Activated CD4-positive, alpha-beta T cell treated with anti-CD3 and anti-CD28 coated beads, Interleukin-2, amount 50 U/mL, for 16 hours (primary cell): ENCODE measurements at regions not wholly inside any gene's neighbourhood (a gene's known extent, or its start where the extent isn't known, plus 50 kb on each side); places are given as distances from the start of the nearest gene placed in this dataset.

Experiments
- DNase-seq: peaks from one replicate; pipeline ENCODE4 v3.0.0-alpha.2; 2020

DNA sequence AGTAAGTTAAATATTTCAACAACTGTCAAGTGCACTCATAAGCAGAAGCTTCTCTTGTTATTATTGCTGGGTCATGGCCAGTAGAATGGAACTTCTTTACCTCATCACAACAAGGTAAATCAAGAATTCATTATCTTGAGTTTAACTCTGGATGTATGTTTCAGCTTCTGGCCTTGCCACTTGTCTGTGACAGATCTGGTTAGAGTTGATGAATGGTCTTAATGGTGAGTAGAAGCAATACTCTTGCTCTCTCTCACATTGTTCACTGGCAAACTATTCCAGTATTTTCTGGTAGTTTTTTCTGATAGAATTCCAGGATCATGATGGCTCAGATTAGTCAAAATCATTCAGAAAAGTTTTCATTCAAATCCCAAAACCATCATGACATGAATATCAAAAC lies 51.3 kb upstream of the NR4A2 start:
- no peak for DNase-seq

DNA sequence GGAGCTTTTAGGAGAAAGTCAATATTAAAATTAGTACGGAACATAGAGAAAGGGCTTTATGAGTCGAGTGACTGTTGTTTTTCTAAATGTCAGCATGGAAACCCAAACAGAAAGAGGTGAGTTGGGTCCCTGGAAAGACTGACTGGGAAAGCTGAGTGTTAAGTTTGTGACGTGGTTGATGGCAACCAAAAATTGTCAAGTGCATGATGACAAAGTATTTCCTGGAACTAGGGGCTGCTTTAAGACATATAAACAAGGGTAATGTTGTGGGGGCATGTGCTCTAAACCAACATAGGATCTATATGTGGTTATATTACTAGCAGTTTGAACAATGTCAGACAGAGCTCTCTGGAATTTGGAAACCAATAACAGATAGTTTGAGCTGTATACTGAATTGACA lies 50.9 kb upstream of the GPD2 start:
- DNase-seq: peak; percentile 22
